Endothelial cell of umbilical vein (primary cell): ENCODE measurements at regions not wholly inside any gene's neighbourhood (a gene's known extent, or its start where the extent isn't known, plus 50 kb on each side); places are given as distances from the start of the nearest gene placed in this dataset.

Source experiments
- CTCF ChIP-seq, 2 donors: IDR thresholded peaks; 1 replicate in 1 of 2; 2 replicates in 1 of 2; pipeline ENCODE4 v1.5.1; 2011; ENCODE audit warnings: low read length in 2 of 2, mild to moderate bottlenecking in 2 of 2, moderate library complexity in 2 of 2, control low read depth in 1 of 2, inconsistent platforms in 1 of 2, low read depth in 1 of 2; ENCODE audit not compliant: insufficient read depth in 1 of 2; ENCODE audit errors: extremely low read depth in 1 of 2
- EZH2 ChIP-seq: IDR thresholded peaks from 2 replicates; pipeline ENCODE4 v1.6.1; 2012; ENCODE audit warnings: borderline replicate concordance, low read depth, mild to moderate bottlenecking, moderate library complexity, low read length, inconsistent platforms; ENCODE audit not compliant: severe bottlenecking
- MAX ChIP-seq: IDR thresholded peaks from 2 replicates; pipeline ENCODE4 v1.6.1; 2011; ENCODE audit not compliant: insufficient read depth, insufficient read length
- MYC ChIP-seq: IDR thresholded peaks from one replicate; pipeline ENCODE4 v1.6.1; 2011; ENCODE audit warnings: mild to moderate bottlenecking, low read depth, low read length
- POLR2A ChIP-seq: IDR thresholded peaks from 2 replicates; pipeline ENCODE4 v1.6.1; 2012; ENCODE audit warnings: low read depth, mild to moderate bottlenecking, control low read depth, low read length
- POLR2AphosphoS5 ChIP-seq: IDR thresholded peaks from 2 replicates; pipeline ENCODE4 v1.6.1; 2012; ENCODE audit warnings: low read depth, mild to moderate bottlenecking, control low read depth, low read length, moderate library complexity; ENCODE audit not compliant: insufficient read depth

- TF ChIP-seq POLR2AphosphoS5, result no peak
- TF ChIP-seq CTCF (IDR thresholded peaks at IDR 0.05; ENCODE audit: extremely low read depth in 1 of 2, insufficient read depth in 1 of 2, low read depth in 1 of 2, low read length in 2 of 2), result no peak
- TF ChIP-seq POLR2A, result no peak
- no peak for TF ChIP-seq EZH2
- TF ChIP-seq MYC, result no peak
- no peak for TF ChIP-seq MAX
Measured at GRCh38 chr16:59655031-59655430, 920.9 kb upstream of the GOT2 start.
